Neuron (in vitro differentiated cells): ENCODE measurements at regions not wholly inside any gene's neighbourhood (a gene's known extent, or its start where the extent isn't known, plus 50 kb on each side); places are given as distances from the start of the nearest gene placed in this dataset.
"Not testable (repeated sequence)": the region's sequence is repeated elsewhere in the genome, so short reads cannot be mapped to it uniquely, and the experiment has no call there.

ENCODE experiments used
- H2AFZ ChIP-seq: one replicate; pipeline ENCODE4 v1.6.1; 2013; ENCODE audit warnings: low read depth, mild to moderate bottlenecking, inconsistent platforms, low read length, moderate library complexity
- H3K27me3 ChIP-seq: one replicate; pipeline ENCODE4 v1.6.1; 2013; ENCODE audit warnings: low read length; ENCODE audit not compliant: insufficient read depth
- H3K36me3 ChIP-seq: one replicate; pipeline ENCODE4 v1.6.1; 2013; ENCODE audit warnings: low read length; ENCODE audit not compliant: insufficient read depth
- H3K4me1 ChIP-seq: one replicate; pipeline ENCODE4 v1.6.1; 2013; ENCODE audit warnings: low read length; ENCODE audit not compliant: insufficient read depth
- H3K4me3 ChIP-seq: 2 replicates; pipeline ENCODE4 v1.5.1; 2013; ENCODE audit warnings: mild to moderate bottlenecking, low read length, moderate library complexity
- H3K9me3 ChIP-seq: one replicate; pipeline ENCODE4 v1.6.1; 2013; ENCODE audit warnings: low read length

DNA sequence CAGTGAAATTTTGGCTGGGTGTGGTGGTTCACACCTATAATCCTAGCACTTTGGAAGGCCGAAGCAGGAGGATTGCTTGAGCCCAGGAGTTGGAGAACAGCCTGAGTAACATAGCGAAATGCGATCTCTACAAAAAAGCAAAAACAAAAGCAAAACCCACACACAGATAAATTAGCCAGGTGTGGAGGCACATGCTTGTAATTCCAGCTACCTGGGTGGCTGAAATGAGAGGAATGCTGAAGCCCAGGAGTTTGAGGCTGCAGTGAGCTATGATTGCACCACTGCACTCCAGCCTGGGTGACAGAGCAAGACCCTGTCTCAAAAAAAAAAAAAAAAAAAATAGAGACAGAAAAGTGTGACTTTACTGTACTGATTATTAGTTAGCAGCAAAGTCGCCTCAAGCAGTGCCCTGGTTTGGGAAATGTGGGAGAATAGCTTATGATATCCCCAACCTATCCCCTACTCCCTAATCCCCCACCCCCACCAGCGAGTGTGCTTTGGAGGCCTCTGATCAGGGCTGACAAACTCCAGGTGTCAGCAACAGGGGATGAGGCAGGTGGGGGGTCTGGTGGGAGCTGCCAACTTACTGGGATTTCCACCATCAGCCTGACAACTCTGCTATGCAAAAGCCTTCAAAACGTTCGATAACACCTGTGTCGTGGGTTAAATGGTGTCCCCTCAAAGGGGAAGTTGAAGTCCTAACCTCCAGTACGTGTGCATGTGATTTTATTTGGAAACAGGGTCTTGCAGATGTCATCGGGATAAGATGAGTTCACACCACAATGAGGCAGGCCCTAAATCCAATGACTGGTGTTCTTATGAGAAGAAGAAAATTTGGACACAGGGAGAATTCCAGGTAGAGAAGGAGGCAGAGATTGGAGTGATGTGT lies 124.7 kb upstream of the SDK1 start:
- H3K27me3 ChIP-seq = no peaks in the 10 kb centered on the region
- H3K4me3 ChIP-seq = no peak overlapping the region
- peaks cover 7% of the 10 kb centered on the region for H3K4me1 ChIP-seq
- H3K36me3 ChIP-seq = no peaks in the 10 kb centered on the region
- H3K9me3 ChIP-seq = no peaks in the 10 kb centered on the region
- H2AFZ ChIP-seq = no peak overlapping the region

DNA sequence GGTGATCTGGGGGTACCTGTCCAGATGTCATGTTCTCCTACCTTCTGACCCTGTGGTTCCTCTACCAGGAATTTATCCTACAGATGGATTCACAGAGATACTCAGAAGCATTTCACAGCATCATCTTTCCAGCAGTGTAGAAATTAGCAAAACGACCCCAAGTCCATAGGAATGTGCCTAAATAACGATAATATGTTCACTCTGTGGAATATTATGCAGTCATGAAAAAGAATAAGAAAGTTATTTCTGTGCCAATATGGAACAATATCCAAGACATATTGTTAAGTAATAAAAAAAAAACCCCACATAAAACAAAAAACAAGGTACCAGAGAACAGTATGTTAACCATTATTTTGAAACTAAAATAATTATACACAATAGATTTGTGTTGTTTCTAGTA lies 123.8 kb upstream of the SDK1 start:
- H3K36me3 ChIP-seq = no peaks in the 10 kb centered on the region
- no peaks in the 10 kb centered on the region for H3K27me3 ChIP-seq
- H3K4me1 ChIP-seq = peaks cover 7% of the 10 kb centered on the region
- no peaks in the 10 kb centered on the region for H3K9me3 ChIP-seq
- no peak overlapping the region for H3K4me3 ChIP-seq
- H2AFZ ChIP-seq = no peak overlapping the region

DNA sequence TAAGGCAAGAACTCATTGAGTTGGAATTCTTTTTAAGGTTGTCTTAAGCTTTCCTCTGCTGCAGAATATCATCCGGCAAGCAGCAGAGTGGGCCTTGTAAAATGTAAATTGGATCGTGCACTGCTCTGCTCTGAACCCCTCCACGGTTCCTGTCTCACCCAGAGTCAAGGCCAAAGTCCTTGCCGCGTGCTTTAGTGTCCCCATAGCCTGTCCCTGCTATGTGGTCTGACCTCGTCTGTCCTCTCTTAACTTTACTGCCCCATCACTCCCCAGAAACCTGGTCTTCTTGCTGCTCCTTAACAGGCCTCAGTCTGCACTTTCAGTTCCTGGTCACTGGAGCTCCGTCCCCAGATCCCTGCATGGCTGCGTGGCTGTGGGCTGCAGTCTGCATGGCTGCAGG lies 121.6 kb upstream of the SDK1 start:
- Histone ChIP-seq H2AFZ (no peak overlapping the region), H3K27me3 (no peaks in the 10 kb centered on the region), H3K4me1 (peaks cover 7% of the 10 kb centered on the region), H3K9me3 (no peaks in the 10 kb centered on the region), H3K36me3 (no peaks in the 10 kb centered on the region), H3K4me3 (no peak overlapping the region)

DNA sequence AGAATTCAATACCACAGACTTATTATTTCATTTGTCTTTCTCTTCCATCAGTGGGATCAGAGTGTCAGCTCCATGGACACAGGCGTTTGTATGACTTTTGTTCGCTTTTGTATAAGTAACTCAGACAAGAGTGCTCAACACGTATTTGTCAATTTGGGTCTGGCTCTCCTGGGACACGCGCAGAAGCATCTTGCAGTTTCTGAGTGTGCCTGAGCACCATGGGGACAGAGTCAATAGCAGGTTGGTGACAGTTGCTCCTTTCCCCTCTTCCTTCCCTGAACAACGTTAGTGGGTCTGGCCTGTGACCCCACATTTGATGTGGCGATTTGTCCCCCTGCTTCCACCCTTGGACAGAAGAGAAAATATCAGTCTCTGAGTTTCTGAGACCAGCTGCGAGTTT lies 120.4 kb upstream of the SDK1 start:
- Histone ChIP-seq H3K9me3 (no peaks in the 10 kb centered on the region), H3K36me3 (no peaks in the 10 kb centered on the region), H2AFZ (no peak overlapping the region), H3K27me3 (no peaks in the 10 kb centered on the region), H3K4me1 (peaks cover 6% of the 10 kb centered on the region), H3K4me3 (no peak overlapping the region)

GRCh38 chr7:3182055-3182454 lies 119.0 kb upstream of the SDK1 start:
- not testable (repeated sequence) for H2AFZ ChIP-seq

GRCh38 chr7:3187444-3188040 lies 113.5 kb upstream of the SDK1 start:
- Histone ChIP-seq H3K4me3 (no peak overlapping the region), H3K36me3 (no peaks in the 10 kb centered on the region), H3K27me3 (no peaks in the 10 kb centered on the region), H3K9me3 (no peaks in the 10 kb centered on the region), H3K4me1 (peaks cover 13% of the 10 kb centered on the region), H2AFZ (no peak overlapping the region)

More at GRCh38 chr7:3182055-3182454, 119.0 kb upstream of the SDK1 start:
- not testable (repeated sequence) for H3K27me3 ChIP-seq, H3K4me3 ChIP-seq, H3K36me3 ChIP-seq, H3K4me1 ChIP-seq, H3K9me3 ChIP-seq

DNA sequence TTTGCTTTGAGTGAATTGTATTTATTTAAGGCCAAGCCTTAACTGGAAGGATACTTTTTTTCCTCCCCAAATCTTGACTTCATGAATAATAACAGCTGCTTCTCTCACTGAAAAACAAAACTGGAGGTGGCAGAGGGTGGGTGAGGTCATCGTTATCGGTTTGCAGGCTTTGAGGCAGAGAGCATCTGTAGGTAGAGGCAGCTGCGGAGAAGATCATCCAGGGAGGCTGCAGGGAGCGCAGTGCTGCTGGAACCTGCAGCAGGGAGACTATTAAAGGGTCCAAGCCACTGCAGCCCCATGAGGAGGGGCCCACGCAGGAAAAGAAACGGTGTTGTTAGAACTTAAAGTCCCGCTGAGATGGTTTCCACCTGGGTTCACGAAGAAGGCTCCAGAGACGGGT lies 112.1 kb upstream of the SDK1 start:
- no peaks in the 10 kb centered on the region for H3K9me3 ChIP-seq
- no peaks in the 10 kb centered on the region for H3K36me3 ChIP-seq
- H3K4me3 ChIP-seq = no peak overlapping the region
- no peaks in the 10 kb centered on the region for H3K27me3 ChIP-seq
- peaks cover 27% of the 10 kb centered on the region for H3K4me1 ChIP-seq
- H2AFZ ChIP-seq = no peak overlapping the region

GRCh38 chr7:3191548-3191947 lies 109.5 kb upstream of the SDK1 start:
- Histone ChIP-seq H2AFZ (no peak overlapping the region), H3K4me3 (no peak overlapping the region), H3K4me1 (peaks cover 43% of the 10 kb centered on the region), H3K36me3 (no peaks in the 10 kb centered on the region), H3K27me3 (no peaks in the 10 kb centered on the region), H3K9me3 (no peaks in the 10 kb centered on the region)

DNA sequence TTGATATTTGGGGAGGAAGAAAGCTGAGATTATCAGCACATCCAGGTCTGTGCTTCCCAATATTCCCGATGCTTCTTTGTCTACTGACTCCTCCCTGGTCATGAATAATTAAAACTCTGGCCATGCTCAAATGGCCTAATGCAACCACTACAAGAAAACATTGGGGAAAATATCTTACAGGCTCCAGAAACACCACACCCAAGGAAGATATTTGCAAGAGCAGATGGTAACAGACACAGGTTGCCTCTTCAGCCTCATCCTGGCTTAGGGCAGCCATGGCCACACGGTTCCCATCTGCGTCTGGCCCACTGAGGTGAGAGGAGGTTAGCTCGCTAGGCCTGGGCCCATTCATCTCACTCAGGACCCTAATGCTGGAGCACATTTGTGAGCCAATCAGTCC lies 108.4 kb upstream of the SDK1 start:
- H3K27me3 ChIP-seq = no peaks in the 10 kb centered on the region

DNA sequence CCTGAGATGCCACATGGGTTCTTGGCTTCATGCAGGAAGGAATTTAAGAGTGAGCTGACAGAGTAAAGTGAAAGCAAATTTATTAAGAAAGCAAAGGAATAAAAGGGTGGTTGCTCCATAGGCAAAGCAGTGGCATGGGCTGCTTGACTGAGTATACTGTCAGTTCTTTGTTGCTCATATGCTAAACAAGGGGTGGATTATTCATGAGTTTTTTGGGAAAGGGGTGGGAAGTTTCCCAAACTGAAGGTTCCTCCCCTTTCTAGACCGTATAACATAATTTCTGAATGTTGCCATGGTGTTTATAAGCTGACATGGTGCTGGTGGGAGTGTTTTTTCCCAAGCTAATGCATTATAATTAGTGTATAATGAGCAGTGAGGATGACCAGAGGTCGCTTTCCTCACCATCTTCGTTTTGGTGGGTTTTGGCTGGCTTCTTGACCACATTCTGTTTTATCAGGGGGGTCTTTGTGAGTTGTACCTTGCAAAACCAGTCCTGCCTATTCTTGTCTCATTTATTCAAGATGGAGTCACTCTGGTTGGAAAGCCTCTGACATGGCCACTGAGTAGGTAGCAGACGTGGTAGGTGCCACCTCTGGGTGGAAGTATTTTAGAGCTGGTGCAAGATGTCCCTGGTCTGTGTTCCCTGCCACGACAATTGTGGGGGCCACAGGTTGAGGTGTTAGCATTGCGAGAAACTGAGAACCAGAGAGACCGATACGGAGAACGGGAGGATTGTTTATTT lies 107.5 kb upstream of the SDK1 start:
- no peaks in the 10 kb centered on the region for H3K27me3 ChIP-seq

More for the DNA sequence above, 108.4 kb upstream of the SDK1 start:
- Histone ChIP-seq H3K4me3 (no peak overlapping the region), H3K36me3 (no peaks in the 10 kb centered on the region), H2AFZ (peak overlapping the region; percentile 20), H3K4me1 (peaks cover 45% of the 10 kb centered on the region), H3K9me3 (no peaks in the 10 kb centered on the region)

DNA sequence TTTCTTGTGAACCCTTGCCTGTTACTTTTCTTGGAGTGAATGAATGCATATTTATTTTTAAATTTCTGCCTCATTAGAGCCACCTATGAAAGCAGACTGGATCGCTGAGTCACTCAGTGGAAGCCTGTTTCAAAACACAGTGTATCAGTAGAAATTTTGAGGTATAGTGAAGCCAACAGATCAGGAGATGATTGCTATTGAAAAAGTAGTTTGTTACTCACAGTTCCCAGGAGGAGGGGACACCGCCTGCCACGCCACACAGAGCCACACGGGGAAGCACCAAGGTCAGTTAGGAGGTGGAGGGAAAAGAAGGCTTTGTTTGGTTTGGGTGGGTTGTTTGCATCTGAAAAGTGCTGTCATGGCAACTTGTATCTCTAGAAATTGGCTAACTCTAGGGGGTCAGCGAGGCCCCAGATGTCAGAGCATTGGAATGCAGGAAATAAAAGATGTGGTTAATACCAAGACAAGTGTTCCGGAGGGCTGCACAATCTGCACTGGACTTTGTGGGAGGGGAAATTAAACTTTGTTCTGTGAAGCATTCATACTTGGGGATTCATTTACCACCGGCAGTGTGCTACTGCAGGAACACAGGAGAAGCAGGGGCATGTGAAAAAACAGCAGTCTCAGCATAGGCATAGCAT lies 106.4 kb upstream of the SDK1 start:
- H3K9me3 ChIP-seq = no peaks in the 10 kb centered on the region
- H3K4me3 ChIP-seq = no peak overlapping the region
- no peaks in the 10 kb centered on the region for H3K27me3 ChIP-seq
- H3K4me1 ChIP-seq = peaks cover 40% of the 10 kb centered on the region
- no peaks in the 10 kb centered on the region for H3K36me3 ChIP-seq
- no peak overlapping the region for H2AFZ ChIP-seq

More for the DNA sequence above, 107.5 kb upstream of the SDK1 start:
- no peak overlapping the region for H2AFZ ChIP-seq
- H3K9me3 ChIP-seq = no peaks in the 10 kb centered on the region
- no peak overlapping the region for H3K4me3 ChIP-seq
- H3K4me1 ChIP-seq = peaks cover 45% of the 10 kb centered on the region
- no peaks in the 10 kb centered on the region for H3K36me3 ChIP-seq

DNA sequence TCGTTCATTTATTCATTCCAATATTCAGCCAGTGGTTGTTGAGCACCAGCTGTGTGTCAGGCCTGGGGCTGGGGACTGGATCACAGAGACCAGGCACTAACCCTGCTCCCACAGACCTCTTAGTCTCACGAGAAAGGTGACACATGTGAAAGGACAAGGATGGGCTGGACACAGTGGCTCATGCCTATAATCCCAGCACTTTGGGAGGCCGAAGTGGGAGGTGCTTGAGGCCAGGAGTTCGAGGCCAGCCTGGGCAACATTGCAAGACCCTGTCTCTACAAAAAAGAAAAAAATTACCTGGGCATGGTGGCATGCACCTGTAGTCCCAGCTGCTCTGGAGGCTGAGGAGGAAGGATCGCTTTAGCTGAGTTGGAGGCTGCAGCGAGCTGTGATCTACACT lies 105.9 kb upstream of the SDK1 start:
- no peak overlapping the region for H2AFZ ChIP-seq
- no peaks in the 10 kb centered on the region for H3K36me3 ChIP-seq
- no peaks in the 10 kb centered on the region for H3K27me3 ChIP-seq
- H3K9me3 ChIP-seq = no peaks in the 10 kb centered on the region
- H3K4me3 ChIP-seq = no peak overlapping the region
- peaks cover 40% of the 10 kb centered on the region for H3K4me1 ChIP-seq
